OCI-LY1 (cell line): ENCODE measurements at regions not wholly inside any gene's neighbourhood (a gene's known extent, or its start where the extent isn't known, plus 50 kb on each side); places are given as distances from the start of the nearest gene placed in this dataset.

Experiments
- H2AFZ ChIP-seq: fragments of 200-600 bp; sonication (generic), shearing (Covaris generic); 2 replicates; pipeline ENCODE4 v1.6.0; 2014; ENCODE audit warnings: antibody characterized with exemption, mild to moderate bottlenecking, low read length
- H3F3A ChIP-seq: fragments of 200-600 bp; sonication (generic), shearing (Covaris generic); 2 replicates; pipeline ENCODE4 v1.6.0; 2014; ENCODE audit warnings: mild to moderate bottlenecking, antibody characterized with exemption, low read length, moderate library complexity; ENCODE audit not compliant: insufficient read depth
- H3K27ac ChIP-seq: fragments of 200-600 bp; sonication (generic); 2 replicates; pipeline ENCODE4 v1.5.1; 2014; ENCODE audit warnings: low read length, mixed run types, mild to moderate bottlenecking, low read depth; ENCODE audit not compliant: poor library complexity, severe bottlenecking
- H3K27me3 ChIP-seq: fragments of 200-600 bp; sonication (generic); 2 replicates; pipeline ENCODE4 v1.6.0; 2014; ENCODE audit warnings: antibody characterized with exemption, mild to moderate bottlenecking, low read length, moderate library complexity; ENCODE audit not compliant: insufficient read depth
- H3K36me3 ChIP-seq: fragments of 200-600 bp; sonication (generic); 2 replicates; pipeline ENCODE4 v1.6.1; 2014; ENCODE audit warnings: mild to moderate bottlenecking, antibody characterized with exemption, low read length, moderate library complexity, mixed read lengths; ENCODE audit not compliant: insufficient read depth
- H3K4me1 ChIP-seq: fragments of 200-600 bp; sonication (generic); 2 replicates; pipeline ENCODE4 v1.5.1; 2014; ENCODE audit warnings: mild to moderate bottlenecking, low read length, moderate library complexity; ENCODE audit not compliant: insufficient read depth, severe bottlenecking
- H3K4me2 ChIP-seq: fragments of 200-600 bp; sonication (generic), shearing (Covaris generic); 2 replicates; pipeline ENCODE4 v1.6.1; 2014; ENCODE audit warnings: low read length
- H3K4me3 ChIP-seq: fragments of 200-600 bp; sonication (generic); 2 replicates; pipeline ENCODE4 v1.5.1; 2014; ENCODE audit warnings: low read length, low read depth, mild to moderate bottlenecking, mixed read lengths; ENCODE audit not compliant: poor library complexity, severe bottlenecking
- H3K79me2 ChIP-seq: fragments of 200-600 bp; shearing (Covaris generic); 2 replicates; pipeline ENCODE4 v1.6.1; 2016; ENCODE audit warnings: mixed run types, low read length, mixed read lengths; ENCODE audit not compliant: insufficient read depth
- H3K9ac ChIP-seq: fragments of 200-600 bp; sonication (generic), shearing (Covaris generic); 2 replicates; pipeline ENCODE4 v1.6.1; 2014; ENCODE audit warnings: mild to moderate bottlenecking, low read length, mixed read lengths
- H3K9me2 ChIP-seq: fragments of 200-600 bp; sonication (generic), shearing (Covaris generic); 2 replicates; pipeline ENCODE4 v1.6.1; 2014; ENCODE audit warnings: low read depth, mild to moderate bottlenecking, low read length, mixed read lengths
- H3K9me3 ChIP-seq: fragments of 200-600 bp; shearing (Covaris generic); 2 replicates; pipeline ENCODE4 v1.6.1; 2014; ENCODE audit warnings: low read length, mixed read lengths
- H4K20me1 ChIP-seq: fragments of 200-600 bp; sonication (generic), shearing (Covaris generic); 2 replicates; pipeline ENCODE4 v1.6.0; 2016; ENCODE audit warnings: mild to moderate bottlenecking, low read length; ENCODE audit not compliant: insufficient read depth
- CTCF ChIP-seq: fragments of 200-600 bp; sonication (generic), shearing (Covaris generic); IDR thresholded peaks from 2 replicates; pipeline ENCODE4 v1.5.1; 2017; ENCODE audit warnings: mild to moderate bottlenecking, antibody characterized with exemption, low read length, moderate library complexity, mixed read lengths
- EZH2 ChIP-seq: fragments of 200-600 bp; sonication (generic), shearing (Covaris generic); IDR thresholded peaks from 2 replicates; pipeline ENCODE4 v1.8.0; 2017; ENCODE audit warnings: borderline replicate concordance, mixed run types, mild to moderate bottlenecking, antibody characterized with exemption, low read length, moderate library complexity, mixed read lengths

GRCh38 chr4:144295286-144295995, 154.9 kb upstream of the GYPA start:
- no peak overlapping the region for H3K9ac ChIP-seq
- no peaks in the 10 kb centered on the region for H3K27me3 ChIP-seq
- H3K4me2 ChIP-seq = no peak overlapping the region
- TF ChIP-seq EZH2 (no peak), CTCF (no peak)
- H4K20me1 ChIP-seq = no peaks in the 10 kb centered on the region
- H3K9me3 ChIP-seq = no peaks in the 10 kb centered on the region
- no peaks in the 10 kb centered on the region for H3K4me1 ChIP-seq
- no peaks in the 10 kb centered on the region for H3K9me2 ChIP-seq
- H3K27ac ChIP-seq = no peak overlapping the region
- no peak overlapping the region for H3K4me3 ChIP-seq
- no peaks in the 10 kb centered on the region for H3F3A ChIP-seq
- H3K36me3 ChIP-seq = no peaks in the 10 kb centered on the region
- no peak overlapping the region for H2AFZ ChIP-seq
- no peaks in the 10 kb centered on the region for H3K79me2 ChIP-seq

DNA sequence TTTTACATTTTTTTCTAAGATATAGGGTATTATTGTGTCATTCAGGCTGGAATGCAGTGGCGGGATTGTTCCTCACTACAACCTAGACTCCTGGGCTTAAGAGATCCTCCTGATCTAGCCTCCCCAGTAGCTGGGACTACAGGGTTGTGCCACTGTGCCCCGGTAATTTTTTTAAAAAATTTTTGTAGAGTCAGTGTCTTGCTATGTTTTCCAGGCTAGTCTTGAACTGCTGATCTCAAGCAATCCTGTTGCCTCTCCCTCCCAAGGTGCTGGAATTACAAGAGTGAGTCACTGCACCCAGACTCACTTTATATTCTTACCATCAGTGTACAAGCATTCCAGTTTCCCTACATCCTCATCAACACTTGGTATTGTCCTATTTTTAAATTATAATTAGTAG, 156.4 kb upstream of the GYPA start:
- H3K27me3 ChIP-seq = no peaks in the 10 kb centered on the region
- no peaks in the 10 kb centered on the region for H3K4me1 ChIP-seq
- H3K27ac ChIP-seq = no peak overlapping the region
- no peaks in the 10 kb centered on the region for H3K9me2 ChIP-seq
- H2AFZ ChIP-seq = no peak overlapping the region
- H3K4me2 ChIP-seq = no peak overlapping the region
- no peak for TF ChIP-seq EZH2
- TF ChIP-seq CTCF = no peak
- no peak overlapping the region for H3K9ac ChIP-seq
- H3K9me3 ChIP-seq = no peaks in the 10 kb centered on the region
- H3K79me2 ChIP-seq = no peaks in the 10 kb centered on the region
- no peaks in the 10 kb centered on the region for H3F3A ChIP-seq
- no peaks in the 10 kb centered on the region for H4K20me1 ChIP-seq
- no peaks in the 10 kb centered on the region for H3K36me3 ChIP-seq
- no peak overlapping the region for H3K4me3 ChIP-seq

- Histone ChIP-seq H2AFZ (no peak overlapping the region), H3K4me1 (no peaks in the 10 kb centered on the region), H3K27ac (no peak overlapping the region), H3K79me2 (no peaks in the 10 kb centered on the region), H3F3A (no peaks in the 10 kb centered on the region), H3K9ac (no peak overlapping the region), H3K4me2 (no peak overlapping the region), H3K27me3 (no peaks in the 10 kb centered on the region), H3K9me2 (no peaks in the 10 kb centered on the region), H3K9me3 (no peaks in the 10 kb centered on the region), H3K4me3 (no peak overlapping the region), H3K36me3 (no peaks in the 10 kb centered on the region), H4K20me1 (no peaks in the 10 kb centered on the region)
- TF ChIP-seq CTCF = no peak
- TF ChIP-seq EZH2 = no peak
These were observed 158.0 kb upstream of the GYPA start for GRCh38 chr4:144298519-144298918.
